ENCODE measurements at regions not wholly inside any gene's neighbourhood (a gene's known extent, or its start where the extent isn't known, plus 50 kb on each side); places are given as distances from the start of the nearest gene placed in this dataset.

DNA sequence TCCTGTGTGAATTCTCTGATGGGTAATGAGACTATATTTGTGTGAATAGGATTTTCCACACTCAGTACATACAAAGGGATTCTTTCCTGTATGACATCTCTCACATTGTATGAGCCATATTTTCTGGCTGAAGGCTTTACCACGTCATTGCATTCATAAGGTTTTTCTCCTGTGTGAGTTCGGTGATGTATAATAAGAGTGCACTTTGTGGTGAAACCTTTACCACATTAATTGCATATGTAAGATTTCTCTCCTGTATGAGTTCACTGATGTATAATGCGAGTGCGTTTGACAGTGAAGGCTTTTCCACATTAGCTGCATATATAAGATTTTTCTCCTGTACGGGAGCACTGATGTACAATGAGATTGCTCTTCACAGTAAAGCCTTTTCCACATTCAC is 455.4 kb upstream of the CNTN5 start:
- 63 to 72% methylated on average over 5 of the region's 5 CpGs for WGBS, 2 donors
- H3K4me3 ChIP-seq = no peak overlapping the region
- no peak for TF ChIP-seq POLR2A (IDR thresholded peaks at IDR 0.05)
- no peaks in the 10 kb centered on the region for H3K4me1 ChIP-seq
- no peaks in the 10 kb centered on the region for H3K27me3 ChIP-seq
- no peak overlapping the region for H3K27ac ChIP-seq
- DNase-seq = no peak
- no peaks in the 10 kb centered on the region for H3K9me3 ChIP-seq
- H3K36me3 ChIP-seq = no peaks in the 10 kb centered on the region
- intact Hi-C loops (cut with DNase I) = no loop called here

DNA sequence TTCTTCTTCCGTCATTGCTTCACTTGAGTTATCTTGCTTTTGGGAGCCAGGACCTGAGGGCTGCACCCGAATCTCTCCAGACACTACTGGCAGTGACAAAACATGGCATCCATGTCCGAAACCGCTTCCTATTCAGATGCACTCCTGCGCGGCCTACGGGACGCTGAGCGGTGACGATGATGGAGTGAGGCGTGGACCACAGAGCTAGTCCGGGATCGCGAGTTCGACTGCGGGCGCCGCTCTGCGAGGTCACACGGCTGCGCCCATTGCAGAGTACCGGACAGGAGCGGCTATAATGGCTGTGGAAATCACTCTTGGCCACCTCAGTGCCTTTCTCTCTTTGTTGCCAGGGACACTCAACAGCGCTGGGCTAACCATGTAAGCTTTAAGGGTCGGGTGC is 453.8 kb upstream of the CNTN5 start:
- DNase-seq = no peak
- intact Hi-C loops (cut with DNase I) = no loop called here
- TF ChIP-seq POLR2A (IDR thresholded peaks at IDR 0.05) = no peak
- H3K4me1 ChIP-seq = no peaks in the 10 kb centered on the region
- 78 to 92% methylated on average over 4 to 20 of the region's 25 CpGs for WGBS, 2 donors
- H3K27ac ChIP-seq = no peak overlapping the region
- no peaks in the 10 kb centered on the region for H3K9me3 ChIP-seq
- H3K27me3 ChIP-seq = no peaks in the 10 kb centered on the region
- H3K4me3 ChIP-seq = no peak overlapping the region
- no peaks in the 10 kb centered on the region for H3K36me3 ChIP-seq

DNA sequence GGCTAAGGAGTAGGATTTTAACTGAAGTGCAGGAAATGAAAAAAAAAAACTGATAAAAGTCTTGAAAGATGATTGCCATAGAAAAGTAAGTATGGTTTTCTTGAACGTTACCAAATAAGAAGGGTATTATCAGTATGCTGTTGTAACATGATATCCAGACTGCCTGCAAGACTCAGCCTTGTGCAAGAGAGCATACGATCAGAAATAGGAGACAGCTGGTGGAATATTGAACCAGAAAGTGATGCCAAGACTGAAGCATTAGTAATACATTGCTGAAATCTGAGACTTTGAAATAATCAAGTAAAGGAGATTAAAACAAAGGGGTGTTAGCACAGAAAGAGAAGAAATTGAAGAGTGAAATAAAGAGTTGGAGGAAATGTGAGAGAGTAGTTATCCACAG is 452.7 kb upstream of the CNTN5 start:
- H3K27me3 ChIP-seq = no peaks in the 10 kb centered on the region
- 20 to 33% methylated on average over 2 of the region's 2 CpGs for WGBS, 2 donors
- TF ChIP-seq, protein P1, sequence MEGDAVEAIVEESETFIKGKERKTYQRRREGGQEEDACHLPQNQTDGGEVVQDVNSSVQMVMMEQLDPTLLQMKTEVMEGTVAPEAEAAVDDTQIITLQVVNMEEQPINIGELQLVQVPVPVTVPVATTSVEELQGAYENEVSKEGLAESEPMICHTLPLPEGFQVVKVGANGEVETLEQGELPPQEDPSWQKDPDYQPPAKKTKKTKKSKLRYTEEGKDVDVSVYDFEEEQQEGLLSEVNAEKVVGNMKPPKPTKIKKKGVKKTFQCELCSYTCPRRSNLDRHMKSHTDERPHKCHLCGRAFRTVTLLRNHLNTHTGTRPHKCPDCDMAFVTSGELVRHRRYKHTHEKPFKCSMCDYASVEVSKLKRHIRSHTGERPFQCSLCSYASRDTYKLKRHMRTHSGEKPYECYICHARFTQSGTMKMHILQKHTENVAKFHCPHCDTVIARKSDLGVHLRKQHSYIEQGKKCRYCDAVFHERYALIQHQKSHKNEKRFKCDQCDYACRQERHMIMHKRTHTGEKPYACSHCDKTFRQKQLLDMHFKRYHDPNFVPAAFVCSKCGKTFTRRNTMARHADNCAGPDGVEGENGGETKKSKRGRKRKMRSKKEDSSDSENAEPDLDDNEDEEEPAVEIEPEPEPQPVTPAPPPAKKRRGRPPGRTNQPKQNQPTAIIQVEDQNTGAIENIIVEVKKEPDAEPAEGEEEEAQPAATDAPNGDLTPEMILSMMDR (IDR thresholded peaks at IDR 0.05) = no peak
- TF ChIP-seq POLR2A (IDR thresholded peaks at IDR 0.05) = no peak
- H3K4me3 ChIP-seq = no peak overlapping the region
- no peaks in the 10 kb centered on the region for H3K4me1 ChIP-seq
- no peak for DNase-seq
- no peak overlapping the region for H3K27ac ChIP-seq
- H3K36me3 ChIP-seq = no peaks in the 10 kb centered on the region
- no peaks in the 10 kb centered on the region for H3K9me3 ChIP-seq
- intact Hi-C loops (cut with DNase I) = no loop called here

DNA sequence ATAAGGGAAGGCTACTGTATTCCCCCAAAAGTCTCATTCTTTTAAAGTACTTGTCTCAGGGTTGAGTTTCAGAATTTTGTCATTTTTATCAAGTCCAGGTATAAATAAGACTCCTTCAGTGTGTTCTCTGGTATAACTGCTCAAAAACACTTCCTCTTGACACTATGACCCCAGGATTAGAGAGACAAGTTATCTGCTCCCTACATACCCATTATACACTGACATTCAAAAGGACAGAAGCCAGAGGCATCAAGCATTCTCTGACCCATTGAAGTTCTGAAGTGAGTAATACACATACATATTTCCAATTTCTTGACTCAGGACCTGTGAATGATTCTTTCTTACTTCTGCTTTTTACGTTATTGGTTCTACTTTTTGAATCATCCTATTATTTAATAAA is 447.8 kb upstream of the CNTN5 start:
- TF ChIP-seq, protein P1 (IDR thresholded peaks at IDR 0.05) = no peak
- TF ChIP-seq POLR2A (IDR thresholded peaks at IDR 0.05) = no peak
- intact Hi-C loops (cut with DNase I) = no loop called here
- WGBS, 2 donors = 23 to 43% methylated on average over 1 of the region's 1 CpG
- Histone ChIP-seq H3K9me3 (no peaks in the 10 kb centered on the region), H3K36me3 (no peaks in the 10 kb centered on the region), H3K27me3 (no peaks in the 10 kb centered on the region), H3K4me3 (no peak overlapping the region), H3K27ac (no peak overlapping the region), H3K4me1 (no peaks in the 10 kb centered on the region)
- DNase-seq = no peak

GRCh38 chr11:98587884-98588283 is 432.9 kb upstream of the CNTN5 start:
- H3K27ac ChIP-seq = no peak overlapping the region
- intact Hi-C loops (cut with DNase I) = no loop called here

DNA sequence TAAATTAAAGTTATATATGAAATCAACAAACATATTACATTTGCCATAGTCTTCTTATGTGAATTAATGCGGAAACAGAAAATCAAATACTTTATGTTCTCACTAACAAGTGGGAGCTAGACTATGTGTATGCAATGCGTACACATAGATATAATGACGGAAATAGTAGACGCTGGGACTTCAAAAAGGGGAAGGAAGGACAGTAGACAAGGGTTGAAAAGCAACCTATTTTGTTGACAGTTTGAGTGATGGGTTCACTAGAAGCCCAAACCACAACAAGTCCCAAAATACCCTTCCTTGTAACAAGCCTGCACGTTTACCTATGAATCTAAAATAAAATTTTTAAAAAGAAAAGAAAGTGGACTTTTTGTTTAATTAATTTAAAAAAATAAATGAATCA is 430.8 kb upstream of the CNTN5 start:
- intact Hi-C loops (cut with DNase I) = no loop called here
- Histone ChIP-seq H3K9me3 (no peaks in the 10 kb centered on the region), H3K4me1 (no peaks in the 10 kb centered on the region), H3K4me3 (no peak overlapping the region), H3K27ac (no peak overlapping the region), H3K36me3 (no peaks in the 10 kb centered on the region), H3K27me3 (no peaks in the 10 kb centered on the region)
- no peak for TF ChIP-seq POLR2A (IDR thresholded peaks at IDR 0.05)
- TF ChIP-seq, protein P1 (IDR thresholded peaks at IDR 0.05) = no peak
- 61 to 66% methylated on average over 5 of the region's 5 CpGs for WGBS, 2 donors
- DNase-seq = no peak

More at GRCh38 chr11:98587884-98588283, 432.9 kb upstream of the CNTN5 start:
- no peak for DNase-seq
- Histone ChIP-seq H3K4me3 (no peak overlapping the region), H3K4me1 (no peaks in the 10 kb centered on the region), H3K36me3 (no peaks in the 10 kb centered on the region), H3K27me3 (no peaks in the 10 kb centered on the region), H3K9me3 (no peaks in the 10 kb centered on the region)
- TF ChIP-seq, protein P1 (IDR thresholded peaks at IDR 0.05) = no peak
- no peak for TF ChIP-seq POLR2A (IDR thresholded peaks at IDR 0.05)

Data from esophagus squamous epithelium (tissue), 5 donors.